ENCODE measurements at regions not wholly inside any gene's neighbourhood (a gene's known extent, or its start where the extent isn't known, plus 50 kb on each side); places are given as distances from the start of the nearest gene placed in this dataset.

DNA sequence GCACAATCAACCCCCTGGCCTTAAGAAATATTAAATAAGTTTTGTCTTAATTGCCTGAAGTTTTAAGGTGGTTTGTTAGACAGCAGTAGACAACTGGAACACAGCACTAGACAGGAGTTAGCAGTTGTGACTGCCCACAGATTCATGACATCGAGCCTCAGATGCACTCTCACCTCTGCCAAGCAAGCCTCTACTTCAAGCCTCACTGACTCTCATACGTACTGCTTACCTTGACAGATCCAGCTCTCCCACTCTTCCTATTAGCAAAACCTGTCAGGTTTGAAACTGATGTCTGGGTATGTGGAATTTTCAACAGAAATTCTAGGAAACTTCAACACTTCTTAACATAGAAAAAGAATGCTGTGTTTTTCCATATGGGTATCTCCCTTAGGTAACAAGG, 382.9 kb upstream of the DPH6 start:
- TF ChIP-seq, protein P1, sequence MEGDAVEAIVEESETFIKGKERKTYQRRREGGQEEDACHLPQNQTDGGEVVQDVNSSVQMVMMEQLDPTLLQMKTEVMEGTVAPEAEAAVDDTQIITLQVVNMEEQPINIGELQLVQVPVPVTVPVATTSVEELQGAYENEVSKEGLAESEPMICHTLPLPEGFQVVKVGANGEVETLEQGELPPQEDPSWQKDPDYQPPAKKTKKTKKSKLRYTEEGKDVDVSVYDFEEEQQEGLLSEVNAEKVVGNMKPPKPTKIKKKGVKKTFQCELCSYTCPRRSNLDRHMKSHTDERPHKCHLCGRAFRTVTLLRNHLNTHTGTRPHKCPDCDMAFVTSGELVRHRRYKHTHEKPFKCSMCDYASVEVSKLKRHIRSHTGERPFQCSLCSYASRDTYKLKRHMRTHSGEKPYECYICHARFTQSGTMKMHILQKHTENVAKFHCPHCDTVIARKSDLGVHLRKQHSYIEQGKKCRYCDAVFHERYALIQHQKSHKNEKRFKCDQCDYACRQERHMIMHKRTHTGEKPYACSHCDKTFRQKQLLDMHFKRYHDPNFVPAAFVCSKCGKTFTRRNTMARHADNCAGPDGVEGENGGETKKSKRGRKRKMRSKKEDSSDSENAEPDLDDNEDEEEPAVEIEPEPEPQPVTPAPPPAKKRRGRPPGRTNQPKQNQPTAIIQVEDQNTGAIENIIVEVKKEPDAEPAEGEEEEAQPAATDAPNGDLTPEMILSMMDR (IDR thresholded peaks at IDR 0.05): no peak
- TF ChIP-seq EP300 (IDR thresholded peaks at IDR 0.05): no peak

Data from gastroesophageal sphincter (tissue), 3 donors.